ENCODE measurements at regions not wholly inside any gene's neighbourhood (a gene's known extent, or its start where the extent isn't known, plus 50 kb on each side); places are given as distances from the start of the nearest gene placed in this dataset.

- DNase-seq (ENCODE audit: insufficient read length, low spot score) (no peak), FAIRE-seq (no peak)
- TF ChIP-seq SPI1 (IDR thresholded peaks at IDR 0.05; ENCODE audit: low read depth, low read length) (no peak), POLR2AphosphoS5 (IDR thresholded peaks at IDR 0.05; ENCODE audit: low read depth, low read length) (no peak), POU2F2 (IDR thresholded peaks at IDR 0.05; ENCODE audit: low read depth, low read length) (no peak), TAF1 (IDR thresholded peaks at IDR 0.05; ENCODE audit: low read depth, low read length) (no peak), PAX5 (IDR thresholded peaks at IDR 0.05; ENCODE audit: insufficient read depth, low read length, severe bottlenecking) (no peak), POLR2A (IDR thresholded peaks at IDR 0.05; ENCODE audit: low read depth, low read length) (no peak)
These were observed 138.6 kb downstream of the DLL1 start for GRCh38 chr6:170152124-170152926.

GRCh38 chr6:170151804-170152123 is 139.1 kb downstream of the DLL1 start:
- FAIRE-seq (no peak), DNase-seq (ENCODE audit: insufficient read length, low spot score) (no peak)
- TF ChIP-seq POU2F2 (IDR thresholded peaks at IDR 0.05; ENCODE audit: low read depth, low read length), result no peak
- TF ChIP-seq PAX5 (IDR thresholded peaks at IDR 0.05; ENCODE audit: insufficient read depth, low read length, severe bottlenecking), result no peak
- no peak for TF ChIP-seq SPI1 (IDR thresholded peaks at IDR 0.05; ENCODE audit: low read depth, low read length)
- TF ChIP-seq POLR2A (IDR thresholded peaks at IDR 0.05; ENCODE audit: low read depth, low read length), result no peak
- TF ChIP-seq POLR2AphosphoS5 (IDR thresholded peaks at IDR 0.05; ENCODE audit: low read depth, low read length), result no peak
- no peak for TF ChIP-seq TAF1 (IDR thresholded peaks at IDR 0.05; ENCODE audit: low read depth, low read length)

DNA sequence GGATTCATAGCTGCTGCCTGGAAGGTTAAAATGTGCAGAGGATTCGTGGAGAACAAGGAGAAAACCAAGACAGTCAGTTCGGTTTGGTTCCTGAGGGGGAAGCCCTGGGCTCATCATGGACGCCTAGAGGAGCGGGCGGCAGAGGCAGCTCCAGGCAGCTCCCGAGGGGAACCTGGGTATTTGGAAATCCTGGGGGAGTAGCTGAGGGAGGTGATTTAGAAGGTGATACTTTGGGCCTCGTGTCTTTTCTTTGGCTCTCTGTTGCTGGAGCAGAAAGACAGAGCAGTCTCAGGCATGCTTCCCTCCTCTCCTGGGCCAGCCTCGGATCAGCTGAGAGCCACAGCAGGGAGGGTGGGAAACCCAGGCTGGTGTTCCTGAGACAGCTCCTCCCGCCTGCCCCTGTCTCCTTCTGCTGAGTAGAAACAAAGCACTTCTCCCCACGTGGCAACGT is 139.5 kb downstream of the DLL1 start:
- TF ChIP-seq TAF1 (IDR thresholded peaks at IDR 0.05; ENCODE audit: low read depth, low read length) (no peak), POLR2A (IDR thresholded peaks at IDR 0.05; ENCODE audit: low read depth, low read length) (no peak), POLR2AphosphoS5 (IDR thresholded peaks at IDR 0.05; ENCODE audit: low read depth, low read length) (no peak), PAX5 (IDR thresholded peaks at IDR 0.05; ENCODE audit: insufficient read depth, low read length, severe bottlenecking) (no peak), SPI1 (IDR thresholded peaks at IDR 0.05; ENCODE audit: low read depth, low read length) (no peak), POU2F2 (IDR thresholded peaks at IDR 0.05; ENCODE audit: low read depth, low read length) (no peak)
- DNase-seq (ENCODE audit: insufficient read length, low spot score), result no peak
- no peak for FAIRE-seq

DNA sequence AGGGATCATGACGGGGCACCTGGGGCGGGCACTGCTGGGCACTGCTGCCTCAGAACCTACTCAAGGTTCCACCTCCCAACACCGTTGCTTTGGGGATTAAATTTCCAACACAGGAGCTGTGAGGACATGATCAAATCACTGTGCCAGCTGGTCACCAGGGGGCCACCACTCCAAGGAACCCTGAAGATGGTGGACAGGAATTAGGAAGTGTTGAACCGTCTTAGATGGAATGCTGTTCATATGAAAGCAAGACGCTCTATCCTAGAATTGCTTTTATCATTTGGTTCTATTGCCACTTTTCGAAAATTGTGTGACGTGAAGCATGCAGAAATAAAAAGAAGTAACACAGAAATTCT is 140.3 kb downstream of the DLL1 start:
- TF ChIP-seq POU2F2 (IDR thresholded peaks at IDR 0.05; ENCODE audit: low read depth, low read length), result no peak
- no peak for TF ChIP-seq POLR2AphosphoS5 (IDR thresholded peaks at IDR 0.05; ENCODE audit: low read depth, low read length)
- TF ChIP-seq POLR2A (IDR thresholded peaks at IDR 0.05; ENCODE audit: low read depth, low read length), result no peak
- TF ChIP-seq PAX5 (IDR thresholded peaks at IDR 0.05; ENCODE audit: insufficient read depth, low read length, severe bottlenecking), result no peak
- TF ChIP-seq SPI1 (IDR thresholded peaks at IDR 0.05; ENCODE audit: low read depth, low read length), result no peak
- no peak for TF ChIP-seq TAF1 (IDR thresholded peaks at IDR 0.05; ENCODE audit: low read depth, low read length)
- DNase-seq (ENCODE audit: insufficient read length, low spot score) (no peak), FAIRE-seq (no peak)

DNA sequence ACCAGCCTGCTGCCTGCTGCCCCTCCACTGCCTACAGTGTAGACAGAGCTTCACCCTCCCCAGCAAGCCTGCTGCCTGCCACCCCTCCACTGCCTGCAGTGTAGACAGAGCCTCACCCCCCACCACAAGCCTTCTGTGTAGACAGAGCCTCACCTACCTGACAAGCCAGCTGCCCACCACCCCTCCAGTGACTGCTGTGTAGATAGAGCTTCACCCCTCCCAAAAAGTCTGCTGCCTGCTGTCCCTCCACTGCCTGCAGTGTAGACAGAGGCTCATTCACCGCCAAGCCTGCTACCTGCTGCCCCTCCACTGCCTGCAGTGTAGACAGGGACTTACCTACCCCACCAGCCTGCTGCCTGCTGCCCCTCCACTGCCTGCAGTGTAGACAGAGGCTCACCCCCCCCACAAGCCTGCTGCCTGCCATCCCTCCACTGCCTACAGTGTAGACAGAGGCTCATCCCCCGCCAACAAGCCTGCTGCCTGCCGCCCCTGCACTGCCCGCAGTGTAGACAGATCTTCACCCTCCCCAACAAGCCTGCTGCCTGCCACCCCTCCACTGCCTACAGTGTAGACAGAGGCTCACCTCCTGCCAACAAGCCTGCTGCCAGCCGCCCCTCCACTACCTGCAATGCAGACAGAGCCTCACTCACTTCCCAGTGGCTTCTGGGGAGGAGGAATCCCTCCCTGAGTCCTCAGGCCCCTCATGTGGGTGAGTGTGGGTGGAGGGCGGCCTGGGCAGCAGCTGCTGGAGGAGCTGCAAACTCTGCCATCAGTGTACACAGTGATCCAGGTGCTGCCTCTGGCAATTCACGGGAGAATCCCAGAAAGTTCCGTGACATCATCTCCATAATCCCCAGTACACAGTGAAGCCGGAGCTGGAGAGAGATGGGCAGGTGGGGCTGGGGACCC is 140.9 kb downstream of the DLL1 start:
- TF ChIP-seq POLR2A (IDR thresholded peaks at IDR 0.05; ENCODE audit: low read depth, low read length) (no peak), TAF1 (IDR thresholded peaks at IDR 0.05; ENCODE audit: low read depth, low read length) (no peak), POU2F2 (IDR thresholded peaks at IDR 0.05; ENCODE audit: low read depth, low read length) (no peak), POLR2AphosphoS5 (IDR thresholded peaks at IDR 0.05; ENCODE audit: low read depth, low read length) (no peak), SPI1 (IDR thresholded peaks at IDR 0.05; ENCODE audit: low read depth, low read length) (no peak), PAX5 (IDR thresholded peaks at IDR 0.05; ENCODE audit: insufficient read depth, low read length, severe bottlenecking) (no peak)
- FAIRE-seq, result no peak
- no peak for DNase-seq (ENCODE audit: insufficient read length, low spot score)

DNA sequence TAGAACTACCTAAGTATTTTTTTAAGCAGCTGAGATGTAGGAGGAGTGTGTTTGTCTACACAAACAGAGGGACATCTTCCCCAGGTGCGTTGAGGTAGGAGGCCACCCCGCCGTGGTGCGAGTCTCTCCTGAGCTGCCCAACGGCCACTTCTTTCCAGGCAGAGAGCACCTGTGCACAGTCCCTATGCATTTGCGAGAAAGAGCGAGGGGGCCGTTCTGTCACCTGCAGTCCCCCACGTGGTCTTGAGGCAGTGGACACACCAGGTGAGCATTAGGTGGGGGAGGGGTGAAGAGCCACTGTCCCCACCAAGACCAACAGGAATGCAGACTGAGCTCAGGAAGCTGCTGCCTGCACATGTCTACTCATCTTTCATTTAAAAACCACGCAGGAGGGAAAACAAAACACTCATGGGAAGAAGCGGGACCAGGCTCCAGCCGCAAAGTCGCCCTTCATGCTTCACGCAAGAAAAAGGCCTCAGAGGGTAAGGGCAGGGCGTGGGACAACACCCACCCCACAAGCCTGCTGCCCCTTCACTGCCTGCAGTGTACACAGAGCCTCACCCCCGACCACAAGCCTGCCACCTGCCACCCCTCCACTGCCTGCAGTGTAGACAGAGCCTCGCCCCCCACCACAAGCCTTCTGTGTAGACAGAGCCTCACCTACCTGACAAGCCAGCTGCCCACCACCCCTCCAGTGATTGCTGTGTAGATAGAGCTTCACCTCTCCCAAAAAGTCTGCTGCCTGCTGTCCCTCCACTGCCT is 142.0 kb downstream of the DLL1 start:
- DNase-seq (ENCODE audit: insufficient read length, low spot score) (no peak), FAIRE-seq (no peak)
- no peak for TF ChIP-seq POLR2AphosphoS5 (IDR thresholded peaks at IDR 0.05; ENCODE audit: low read depth, low read length)
- no peak for TF ChIP-seq SPI1 (IDR thresholded peaks at IDR 0.05; ENCODE audit: low read depth, low read length)
- TF ChIP-seq PAX5 (IDR thresholded peaks at IDR 0.05; ENCODE audit: insufficient read depth, low read length, severe bottlenecking), result no peak
- TF ChIP-seq POU2F2 (IDR thresholded peaks at IDR 0.05; ENCODE audit: low read depth, low read length), result no peak
- no peak for TF ChIP-seq TAF1 (IDR thresholded peaks at IDR 0.05; ENCODE audit: low read depth, low read length)
- TF ChIP-seq POLR2A (IDR thresholded peaks at IDR 0.05; ENCODE audit: low read depth, low read length), result no peak

GRCh38 chr6:170147832-170148708 is 142.8 kb downstream of the DLL1 start:
- DNase-seq (ENCODE audit: insufficient read length, low spot score) (no peak), FAIRE-seq (no peak)
- TF ChIP-seq SPI1 (IDR thresholded peaks at IDR 0.05; ENCODE audit: low read depth, low read length) (no peak), PAX5 (IDR thresholded peaks at IDR 0.05; ENCODE audit: insufficient read depth, low read length, severe bottlenecking) (no peak), POU2F2 (IDR thresholded peaks at IDR 0.05; ENCODE audit: low read depth, low read length) (no peak), POLR2AphosphoS5 (IDR thresholded peaks at IDR 0.05; ENCODE audit: low read depth, low read length) (no peak), TAF1 (IDR thresholded peaks at IDR 0.05; ENCODE audit: low read depth, low read length) (no peak), POLR2A (IDR thresholded peaks at IDR 0.05; ENCODE audit: low read depth, low read length) (no peak)
